ENCODE measurements at regions not wholly inside any gene's neighbourhood (a gene's known extent, or its start where the extent isn't known, plus 50 kb on each side); places are given as distances from the start of the nearest gene placed in this dataset.

DNA sequence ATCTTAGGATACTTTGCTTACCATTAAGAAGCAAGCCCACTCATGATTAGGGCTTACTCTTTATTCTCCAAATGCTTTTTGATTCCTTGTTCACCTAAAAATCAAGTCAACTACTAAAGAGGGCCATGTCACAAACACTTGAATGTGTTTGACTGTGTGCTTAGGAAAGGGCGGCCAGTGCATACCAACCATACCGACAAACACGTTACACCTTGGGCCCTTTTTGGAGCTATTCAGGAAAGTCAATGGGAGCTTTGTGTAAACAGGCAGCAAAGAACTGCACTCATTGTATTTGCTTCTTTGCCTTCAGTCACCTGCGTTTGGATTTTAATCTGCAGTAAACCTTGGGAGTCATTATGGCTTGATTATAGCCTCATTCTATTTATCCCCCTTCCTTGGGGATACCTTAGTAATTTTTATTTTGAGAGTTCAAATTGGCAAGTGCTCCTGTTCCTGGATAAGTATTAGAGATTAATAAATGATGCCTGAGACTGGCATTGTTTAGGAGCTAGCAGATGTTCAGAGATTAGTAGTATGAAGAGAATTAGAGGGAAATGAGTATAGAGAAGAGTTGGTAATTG is 102.6 kb upstream of the HDGFL1 start:
- peaks cover 16% of the 10 kb centered on the region for H3K4me1 ChIP-seq (ENCODE audit: insufficient read depth, low read length)
- H3K27me3 ChIP-seq (ENCODE audit: insufficient read depth, low read length), result no peaks in the 10 kb centered on the region
- H3K9me3 ChIP-seq (ENCODE audit: low read depth, low read length), result no peaks in the 10 kb centered on the region
- no peak for DNase-seq (ENCODE audit: insufficient read length, low spot score, missing footprints)
- no peak overlapping the region for H3K27ac ChIP-seq (ENCODE audit: low read depth, low read length)
- H3K4me2 ChIP-seq (ENCODE audit: insufficient read depth, low read length), result no peak overlapping the region
- no peaks in the 10 kb centered on the region for H4K20me1 ChIP-seq (ENCODE audit: insufficient read depth, low read length)
- no peaks in the 10 kb centered on the region for H3K36me3 ChIP-seq (ENCODE audit: insufficient read depth, low read length)
- no peak overlapping the region for H2AFZ ChIP-seq (ENCODE audit: low read length)
- TF ChIP-seq, protein P1, sequence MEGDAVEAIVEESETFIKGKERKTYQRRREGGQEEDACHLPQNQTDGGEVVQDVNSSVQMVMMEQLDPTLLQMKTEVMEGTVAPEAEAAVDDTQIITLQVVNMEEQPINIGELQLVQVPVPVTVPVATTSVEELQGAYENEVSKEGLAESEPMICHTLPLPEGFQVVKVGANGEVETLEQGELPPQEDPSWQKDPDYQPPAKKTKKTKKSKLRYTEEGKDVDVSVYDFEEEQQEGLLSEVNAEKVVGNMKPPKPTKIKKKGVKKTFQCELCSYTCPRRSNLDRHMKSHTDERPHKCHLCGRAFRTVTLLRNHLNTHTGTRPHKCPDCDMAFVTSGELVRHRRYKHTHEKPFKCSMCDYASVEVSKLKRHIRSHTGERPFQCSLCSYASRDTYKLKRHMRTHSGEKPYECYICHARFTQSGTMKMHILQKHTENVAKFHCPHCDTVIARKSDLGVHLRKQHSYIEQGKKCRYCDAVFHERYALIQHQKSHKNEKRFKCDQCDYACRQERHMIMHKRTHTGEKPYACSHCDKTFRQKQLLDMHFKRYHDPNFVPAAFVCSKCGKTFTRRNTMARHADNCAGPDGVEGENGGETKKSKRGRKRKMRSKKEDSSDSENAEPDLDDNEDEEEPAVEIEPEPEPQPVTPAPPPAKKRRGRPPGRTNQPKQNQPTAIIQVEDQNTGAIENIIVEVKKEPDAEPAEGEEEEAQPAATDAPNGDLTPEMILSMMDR (IDR thresholded peaks at IDR 0.05; ENCODE audit: extremely low read depth, low read depth, low read length), result no peak
- no peaks in the 10 kb centered on the region for H3K79me2 ChIP-seq (ENCODE audit: insufficient read depth, low read length)
- no peak overlapping the region for H3K4me3 ChIP-seq (ENCODE audit: insufficient read depth, low read length)

DNA sequence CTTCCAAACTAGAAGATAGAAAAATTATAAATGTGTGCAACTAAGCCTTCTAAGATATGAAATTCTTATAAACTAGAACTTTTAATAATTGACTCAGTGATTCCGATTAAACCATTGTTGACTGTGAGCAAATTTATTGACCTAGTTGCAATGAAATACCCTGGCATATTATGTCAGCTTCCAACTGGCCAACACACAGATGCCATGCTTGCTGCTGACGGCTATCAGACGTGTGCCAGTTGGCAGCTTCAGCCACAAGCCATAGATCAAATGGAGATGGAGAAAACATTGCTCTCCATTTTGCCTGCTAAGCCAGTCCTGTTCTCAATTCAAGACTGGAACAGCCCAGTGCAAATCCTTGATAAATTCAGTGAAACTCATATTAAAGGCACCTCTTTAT is 101.7 kb upstream of the HDGFL1 start:
- no peak for DNase-seq (ENCODE audit: insufficient read length, low spot score, missing footprints)
- no peaks in the 10 kb centered on the region for H3K36me3 ChIP-seq (ENCODE audit: insufficient read depth, low read length)
- H3K9me3 ChIP-seq (ENCODE audit: low read depth, low read length), result no peaks in the 10 kb centered on the region
- H3K79me2 ChIP-seq (ENCODE audit: insufficient read depth, low read length), result no peaks in the 10 kb centered on the region
- no peak overlapping the region for H3K4me2 ChIP-seq (ENCODE audit: insufficient read depth, low read length)
- H4K20me1 ChIP-seq (ENCODE audit: insufficient read depth, low read length), result no peaks in the 10 kb centered on the region
- H3K27me3 ChIP-seq (ENCODE audit: insufficient read depth, low read length), result no peaks in the 10 kb centered on the region
- H3K4me3 ChIP-seq (ENCODE audit: insufficient read depth, low read length), result no peak overlapping the region
- TF ChIP-seq, protein P1 (IDR thresholded peaks at IDR 0.05; ENCODE audit: extremely low read depth, low read depth, low read length), result no peak
- no peak overlapping the region for H3K27ac ChIP-seq (ENCODE audit: low read depth, low read length)
- peaks cover 16% of the 10 kb centered on the region for H3K4me1 ChIP-seq (ENCODE audit: insufficient read depth, low read length)
- no peak overlapping the region for H2AFZ ChIP-seq (ENCODE audit: low read length)

DNA sequence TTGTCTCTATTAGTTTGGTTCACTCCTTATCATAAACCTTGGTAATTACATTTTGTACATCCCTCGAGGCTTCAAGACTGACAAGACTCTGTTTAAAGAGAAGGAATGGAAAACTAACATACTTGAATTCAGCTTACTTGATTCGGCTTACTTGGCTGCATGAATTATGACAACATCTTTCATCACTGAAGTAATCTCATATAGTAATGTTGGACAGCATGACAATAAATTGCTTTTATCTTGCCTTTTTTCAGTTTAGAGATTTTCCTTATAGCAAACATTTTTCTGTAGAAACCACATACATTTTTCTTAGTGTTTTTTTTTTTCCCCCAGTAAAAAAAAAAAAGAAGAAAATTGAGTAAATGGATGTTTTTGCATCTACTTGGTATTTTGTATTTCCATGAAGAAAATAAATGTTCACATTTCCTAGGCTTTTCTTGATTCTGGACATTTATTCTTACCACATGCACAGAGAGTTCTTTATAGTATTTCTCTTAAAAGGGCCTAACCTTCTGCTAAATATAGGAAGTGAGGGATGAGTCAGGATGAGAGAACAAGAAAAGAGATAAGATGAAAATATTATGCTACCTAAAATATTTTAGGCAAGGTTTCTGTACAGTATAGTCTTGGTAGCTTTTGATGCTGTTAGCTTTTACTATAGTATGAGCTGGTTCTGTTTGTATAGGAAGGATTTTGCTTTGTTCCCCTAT is 101.0 kb upstream of the HDGFL1 start:
- Histone ChIP-seq H3K27me3 (ENCODE audit: insufficient read depth, low read length) (no peaks in the 10 kb centered on the region), H3K4me3 (ENCODE audit: insufficient read depth, low read length) (no peak overlapping the region), H3K4me2 (ENCODE audit: insufficient read depth, low read length) (no peak overlapping the region), H4K20me1 (ENCODE audit: insufficient read depth, low read length) (no peaks in the 10 kb centered on the region), H3K9me3 (ENCODE audit: low read depth, low read length) (no peaks in the 10 kb centered on the region), H3K27ac (ENCODE audit: low read depth, low read length) (no peak overlapping the region), H3K36me3 (ENCODE audit: insufficient read depth, low read length) (no peaks in the 10 kb centered on the region), H2AFZ (ENCODE audit: low read length) (no peak overlapping the region), H3K79me2 (ENCODE audit: insufficient read depth, low read length) (no peaks in the 10 kb centered on the region), H3K4me1 (ENCODE audit: insufficient read depth, low read length) (peaks cover 16% of the 10 kb centered on the region)
- TF ChIP-seq, protein P1 (IDR thresholded peaks at IDR 0.05; ENCODE audit: extremely low read depth, low read depth, low read length), result no peak
- no peak for DNase-seq (ENCODE audit: insufficient read length, low spot score, missing footprints)

DNA sequence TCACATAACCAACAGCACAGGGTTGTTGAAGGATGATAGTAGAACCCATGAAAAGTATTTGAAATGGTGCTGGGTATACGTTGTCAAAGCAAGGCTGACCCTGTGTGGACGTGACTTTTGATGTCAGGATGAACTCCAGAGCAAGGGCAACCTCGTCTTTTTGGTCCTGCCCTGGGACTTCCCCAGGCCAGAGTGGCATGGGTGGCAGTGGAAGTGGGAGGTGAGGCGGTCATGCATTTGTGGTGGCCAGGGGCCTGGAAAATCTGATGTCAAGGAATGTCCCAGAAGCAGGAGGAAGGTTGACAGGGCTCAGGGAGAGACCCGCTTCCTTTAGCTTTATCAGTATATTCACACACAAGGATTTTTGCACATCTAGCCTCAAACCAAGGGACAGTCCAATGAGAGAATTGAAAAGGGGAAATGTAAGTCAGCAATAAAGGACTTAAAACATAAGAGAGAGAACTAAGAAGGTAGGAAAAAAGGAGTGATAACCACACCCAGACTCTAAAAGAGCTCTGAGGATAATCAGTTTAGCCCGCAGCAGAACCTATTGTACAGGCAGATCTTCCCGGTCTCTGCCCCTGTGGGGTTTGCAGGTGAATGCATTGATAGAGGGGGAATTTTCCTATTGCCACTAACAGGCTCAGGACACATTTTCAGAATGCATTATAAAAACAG is 98.8 kb upstream of the HDGFL1 start:
- TF ChIP-seq, protein P1 (IDR thresholded peaks at IDR 0.05; ENCODE audit: extremely low read depth, low read depth, low read length), result no peak

More for the DNA sequence above, 98.8 kb upstream of the HDGFL1 start:
- H3K4me3 ChIP-seq (ENCODE audit: insufficient read depth, low read length), result no peak overlapping the region
- H3K27me3 ChIP-seq (ENCODE audit: insufficient read depth, low read length), result no peaks in the 10 kb centered on the region
- no peaks in the 10 kb centered on the region for H3K36me3 ChIP-seq (ENCODE audit: insufficient read depth, low read length)
- no peaks in the 10 kb centered on the region for H4K20me1 ChIP-seq (ENCODE audit: insufficient read depth, low read length)
- H3K79me2 ChIP-seq (ENCODE audit: insufficient read depth, low read length), result no peaks in the 10 kb centered on the region
- H3K4me1 ChIP-seq (ENCODE audit: insufficient read depth, low read length), result peaks cover 16% of the 10 kb centered on the region
- DNase-seq (ENCODE audit: insufficient read length, low spot score, missing footprints), result no peak
- H3K4me2 ChIP-seq (ENCODE audit: insufficient read depth, low read length), result peak overlapping the region; percentile 52
- H3K27ac ChIP-seq (ENCODE audit: low read depth, low read length), result no peak overlapping the region
- H3K9me3 ChIP-seq (ENCODE audit: low read depth, low read length), result no peaks in the 10 kb centered on the region
- peak overlapping the region; percentile 21 for H2AFZ ChIP-seq (ENCODE audit: low read length)

Measured in osteoblast (primary cell).